WTC11 (cell line): ENCODE measurements at regions not wholly inside any gene's neighbourhood (a gene's known extent, or its start where the extent isn't known, plus 50 kb on each side); places are given as distances from the start of the nearest gene placed in this dataset.

Experiments used
- ETV6 ChIP-seq: sonication (generic); formaldehyde crosslinking; IDR thresholded peaks from 2 replicates; pipeline ENCODE4 v1.8.1; 2022; ENCODE audit warnings: mild to moderate bottlenecking, missing genetic modification reagents
- JAZF1 ChIP-seq: fragments of 250-450 bp; sonication (Bioruptor Pico); IDR thresholded peaks from 2 replicates; pipeline ENCODE4 v1.9.0; 2021; ENCODE audit warnings: moderate library complexity, mild to moderate bottlenecking, inconsistent platforms
- NFYB ChIP-seq: sonication (generic); formaldehyde crosslinking; conservative IDR thresholded peaks from 2 replicates; pipeline ENCODE4 v1.8.0; 2022; ENCODE audit warnings: low read depth, missing genetic modification reagents
- NR1H2 ChIP-seq: sonication (generic); formaldehyde crosslinking; IDR thresholded peaks from 2 replicates; pipeline ENCODE4 v1.9.0; 2021; ENCODE audit warnings: mild to moderate bottlenecking, moderate library complexity, missing genetic modification reagents
- NR2C2 ChIP-seq: sonication (generic); formaldehyde crosslinking; IDR thresholded peaks from 2 replicates; pipeline ENCODE4 v1.8.0; 2022; ENCODE audit warnings: mild to moderate bottlenecking, missing genetic modification reagents
- SP1 ChIP-seq: sonication (generic); formaldehyde crosslinking; conservative IDR thresholded peaks from 2 replicates; pipeline ENCODE4 v1.8.1; 2022; ENCODE audit warnings: missing genetic modification reagents
- STAT6 ChIP-seq: sonication (generic); formaldehyde crosslinking; conservative IDR thresholded peaks from 2 replicates; pipeline ENCODE4 v1.8.1; 2023; ENCODE audit warnings: mild to moderate bottlenecking, low read depth, missing genetic modification reagents, moderate library complexity
- TCF7 ChIP-seq: sonication (generic); formaldehyde crosslinking; IDR thresholded peaks from 2 replicates; pipeline ENCODE4 v1.8.0; 2022; ENCODE audit warnings: mild to moderate bottlenecking, low read depth, missing genetic modification reagents, moderate library complexity
- ZNF416 ChIP-seq: fragments of 250-450 bp; sonication (Bioruptor Pico); IDR thresholded peaks from 2 replicates; pipeline ENCODE4 v1.9.0; 2021; ENCODE audit warnings: mild to moderate bottlenecking, inconsistent platforms
- TF ChIP-seq, protein P1 (sequence below): fragments of 200-600 bp; IDR thresholded peaks from 2 replicates; pipeline ENCODE4 v1.8.0; 2022; ENCODE audit warnings: antibody characterized with exemption

DNA sequence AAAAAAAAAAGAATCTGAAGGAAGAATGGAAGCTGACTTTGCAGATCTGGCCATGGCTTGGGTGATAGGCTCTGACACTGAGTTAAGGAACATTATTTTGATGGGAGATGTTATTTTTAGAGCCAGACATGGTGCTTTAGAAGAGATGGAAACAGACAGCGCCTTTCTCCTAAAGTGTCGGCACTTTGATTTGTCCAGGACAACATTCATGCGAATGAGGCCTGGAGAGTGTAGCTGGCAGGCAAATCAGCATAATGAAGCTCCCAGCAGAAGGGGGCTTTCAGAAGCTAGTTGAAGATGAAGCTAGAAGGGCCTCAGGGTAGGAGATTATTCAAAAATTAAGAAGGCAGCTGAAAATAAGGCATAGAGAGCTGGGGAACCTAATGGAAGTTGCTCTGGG is 397.7 kb downstream of the RWDD3 start:
- TF ChIP-seq, protein P1, sequence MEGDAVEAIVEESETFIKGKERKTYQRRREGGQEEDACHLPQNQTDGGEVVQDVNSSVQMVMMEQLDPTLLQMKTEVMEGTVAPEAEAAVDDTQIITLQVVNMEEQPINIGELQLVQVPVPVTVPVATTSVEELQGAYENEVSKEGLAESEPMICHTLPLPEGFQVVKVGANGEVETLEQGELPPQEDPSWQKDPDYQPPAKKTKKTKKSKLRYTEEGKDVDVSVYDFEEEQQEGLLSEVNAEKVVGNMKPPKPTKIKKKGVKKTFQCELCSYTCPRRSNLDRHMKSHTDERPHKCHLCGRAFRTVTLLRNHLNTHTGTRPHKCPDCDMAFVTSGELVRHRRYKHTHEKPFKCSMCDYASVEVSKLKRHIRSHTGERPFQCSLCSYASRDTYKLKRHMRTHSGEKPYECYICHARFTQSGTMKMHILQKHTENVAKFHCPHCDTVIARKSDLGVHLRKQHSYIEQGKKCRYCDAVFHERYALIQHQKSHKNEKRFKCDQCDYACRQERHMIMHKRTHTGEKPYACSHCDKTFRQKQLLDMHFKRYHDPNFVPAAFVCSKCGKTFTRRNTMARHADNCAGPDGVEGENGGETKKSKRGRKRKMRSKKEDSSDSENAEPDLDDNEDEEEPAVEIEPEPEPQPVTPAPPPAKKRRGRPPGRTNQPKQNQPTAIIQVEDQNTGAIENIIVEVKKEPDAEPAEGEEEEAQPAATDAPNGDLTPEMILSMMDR: no peak
- TF ChIP-seq NR1H2: no peak
- TF ChIP-seq NFYB: no peak
- no peak for TF ChIP-seq SP1 (CRISPR knock-in tag)
- no peak for TF ChIP-seq ETV6 (CRISPR knock-in tag)
- TF ChIP-seq JAZF1: no peak
- no peak for TF ChIP-seq ZNF416
- no peak for TF ChIP-seq TCF7 (CRISPR knock-in tag)
- TF ChIP-seq STAT6 (CRISPR knock-in tag): no peak
- TF ChIP-seq NR2C2 (CRISPR knock-in tag): no peak
